Common myeloid progenitor, CD34-positive (primary cell): ENCODE measurements at regions not wholly inside any gene's neighbourhood (a gene's known extent, or its start where the extent isn't known, plus 50 kb on each side); places are given as distances from the start of the nearest gene placed in this dataset.
"Not testable (repeated sequence)": the region's sequence is repeated elsewhere in the genome, so short reads cannot be mapped to it uniquely, and the experiment has no call there.

Experiments used
- CTCF ChIA-PET: fragments of 350-600 bp; sonication (Branson Sonifier 250); formaldehyde crosslinking; loops from one replicate; lab custom pipeline; 2021; ENCODE audit warnings: antibody characterized with exemption; lab: Charles Lee
- POLR2A ChIA-PET: fragments of 350-600 bp; sonication (Branson Sonifier 250); formaldehyde crosslinking; loops from one replicate; lab custom pipeline; 2021; ENCODE audit warnings: antibody characterized with exemption; lab: Charles Lee
- DNase-seq, 3 donors: peaks; one replicate each; pipeline versions ENCODE4 v3.0.0 to v3.0.0-alpha.2; 2013
- H3K27ac ChIP-seq, 2 experiments: 1 replicate in 1 of 2; 2 replicates in 1 of 2; pipeline ENCODE4 v1.7.0; 2013; ENCODE audit warnings: inconsistent platforms in 2 of 2, low read length in 2 of 2, mild to moderate bottlenecking in 2 of 2, low read depth in 1 of 2, moderate library complexity in 1 of 2; ENCODE audit not compliant: severe bottlenecking in 2 of 2, insufficient read depth in 1 of 2, poor library complexity in 1 of 2
- H3K27me3 ChIP-seq, 5 experiments: replicated peaks in 2 of 5; 1 replicate in 3 of 5; 2 replicates in 2 of 5; pipeline versions ENCODE4 v1.6.1 to v1.7.0; 2013; ENCODE audit warnings: low read length in 4 of 5, mild to moderate bottlenecking in 2 of 5, moderate library complexity in 2 of 5, inconsistent platforms in 1 of 5; ENCODE audit not compliant: insufficient read depth in 5 of 5, control insufficient read depth in 4 of 5
- H3K36me3 ChIP-seq, 4 experiments: 1 replicate in 2 of 4; 2 replicates in 2 of 4; pipeline versions ENCODE4 v1.6.1 to v1.7.0; 2013; ENCODE audit warnings: low read length in 3 of 4, control low read depth in 1 of 4, mild to moderate bottlenecking in 1 of 4; ENCODE audit not compliant: control insufficient read depth in 4 of 4, insufficient read depth in 4 of 4
- H3K4me1 ChIP-seq, 4 experiments: 1 replicate in 3 of 4; 2 replicates in 1 of 4; pipeline versions ENCODE4 v1.6.1 to v1.7.1; 2013; ENCODE audit warnings: low read length in 3 of 4, mild to moderate bottlenecking in 3 of 4, control low read depth in 1 of 4, inconsistent platforms in 1 of 4, moderate library complexity in 1 of 4; ENCODE audit not compliant: control insufficient read depth in 4 of 4, insufficient read depth in 4 of 4; ENCODE audit errors: control extremely low read depth in 1 of 4
- H3K4me3 ChIP-seq, 7 experiments: 1 replicate in 4 of 7; 2 replicates in 3 of 7; pipeline versions ENCODE4 v1.5.1 to v1.7.0; 2013; ENCODE audit warnings: mild to moderate bottlenecking in 7 of 7, low read length in 6 of 7, moderate library complexity in 6 of 7, inconsistent platforms in 2 of 7, low read depth in 2 of 7, control low read depth in 1 of 7; ENCODE audit not compliant: insufficient read depth in 4 of 7, control insufficient read depth in 1 of 7; ENCODE audit errors: extremely low read depth in 1 of 7
- H3K9me3 ChIP-seq, 5 experiments: 1 replicate in 4 of 5; 2 replicates in 1 of 5; pipeline versions ENCODE4 v1.6.1 to v1.7.1; 2013; ENCODE audit warnings: low read length in 4 of 5, mild to moderate bottlenecking in 2 of 5, inconsistent platforms in 1 of 5, low read depth in 1 of 5, moderate library complexity in 1 of 5; ENCODE audit not compliant: control insufficient read depth in 4 of 5, insufficient read depth in 2 of 5; ENCODE audit errors: control extremely low read depth in 1 of 5
- WGBS: methylation state at CpG from one replicate; pipeline ENCODE4 v1.1.5; 2013; ENCODE audit not compliant: insufficient coverage; 5-methylcytosine and 5-hydroxymethylcytosine counted together

DNA sequence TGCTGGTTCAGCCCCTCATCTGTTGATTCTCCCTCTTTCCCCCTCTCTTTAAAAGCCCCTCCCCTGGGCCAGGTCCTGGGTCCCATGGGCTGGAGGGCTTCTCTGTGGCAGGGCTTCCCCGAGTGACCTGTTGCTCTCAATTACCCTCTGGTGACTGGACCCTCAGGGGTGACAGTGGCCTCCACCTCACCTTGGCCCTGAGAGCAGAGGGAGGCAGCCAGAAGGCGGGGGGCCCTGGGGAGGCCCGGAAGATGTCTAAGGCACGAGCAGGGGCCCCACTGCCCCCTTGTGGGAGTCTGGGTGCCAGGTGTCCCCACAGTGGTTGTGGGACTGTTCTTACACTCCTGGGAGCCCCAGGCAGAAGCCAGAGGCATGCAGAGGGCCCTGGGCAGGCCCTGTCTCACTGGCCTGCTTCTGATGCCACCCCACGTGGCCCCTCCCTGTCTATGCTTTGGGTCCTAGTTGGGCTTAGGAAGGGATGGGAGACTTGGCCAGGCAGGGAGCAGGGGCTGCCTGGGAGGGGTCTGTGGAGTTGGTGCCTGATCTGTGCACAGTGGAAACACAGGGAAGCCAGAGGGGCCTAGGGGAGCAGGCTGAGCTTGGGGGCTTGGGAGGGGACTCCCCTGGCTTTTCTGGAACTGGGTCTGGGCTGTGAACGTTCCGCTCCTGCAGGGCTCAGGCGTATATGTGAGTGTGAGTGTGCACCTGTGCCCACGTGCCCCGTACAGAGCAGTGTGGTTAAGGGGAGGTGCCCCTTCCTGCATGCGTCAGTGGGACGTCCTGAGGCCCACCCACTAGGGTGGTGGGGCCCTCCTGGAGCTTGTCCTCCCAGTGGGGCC is 179.7 kb downstream of the TMEM121 start:
- H3K36me3 ChIP-seq, H3K4me3 ChIP-seq, CTCF ChIA-PET, H3K27ac ChIP-seq, POLR2A ChIA-PET, H3K9me3 ChIP-seq, H3K27me3 ChIP-seq, H3K4me1 ChIP-seq: not testable (repeated sequence)
- peak in 2 of 3 donors; percentile 45 to 57 for DNase-seq
- 100% methylated on average over 1 of the region's 12 CpGs for WGBS

DNA sequence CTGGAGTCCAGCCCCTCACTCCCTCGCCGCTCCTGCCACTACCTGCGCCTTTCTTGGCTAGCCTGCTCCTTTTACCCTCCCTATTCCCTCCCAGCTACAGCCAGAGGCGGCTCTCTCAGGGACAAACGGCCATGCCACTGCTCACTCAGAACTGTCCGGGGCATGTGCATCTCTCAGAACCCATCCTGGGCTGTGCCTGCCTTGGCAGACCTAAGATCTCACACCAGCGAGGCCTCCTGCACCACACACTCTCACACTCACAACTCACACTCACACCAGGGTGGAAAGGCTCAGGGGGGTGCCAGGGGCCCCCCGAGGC is 180.3 kb downstream of the TMEM121 start:
- no CpG with 5 or more reads among the region's 8 CpGs for WGBS
- POLR2A ChIA-PET, DNase-seq: not testable (repeated sequence)

DNA sequence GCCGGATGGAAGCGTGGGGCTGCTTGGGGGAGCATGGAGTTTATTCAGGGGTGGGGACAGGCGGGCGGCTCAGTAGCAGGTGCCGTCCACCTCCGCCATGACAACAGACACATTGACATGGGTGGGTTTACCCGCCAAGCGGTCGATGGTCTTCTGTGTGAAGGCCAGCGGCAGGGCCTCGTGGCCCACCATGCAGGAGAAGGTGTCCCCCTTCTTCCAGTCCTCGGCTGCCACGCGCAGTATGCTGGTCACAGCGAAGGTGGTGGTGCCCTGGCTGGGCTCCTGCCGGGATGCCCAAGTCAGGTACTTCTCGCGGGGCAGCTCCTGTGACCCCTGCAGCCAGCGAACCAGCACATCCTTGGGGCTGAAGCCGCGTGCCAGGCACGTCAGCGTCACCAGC is 180.7 kb downstream of the TMEM121 start:
- H3K9me3 ChIP-seq, H3K4me3 ChIP-seq, DNase-seq, H3K27ac ChIP-seq, H3K27me3 ChIP-seq, POLR2A ChIA-PET, CTCF ChIA-PET, H3K4me1 ChIP-seq, H3K36me3 ChIP-seq: not testable (repeated sequence)
- 97% methylated on average over 15 of the region's 23 CpGs for WGBS

More for the DNA sequence above, 180.3 kb downstream of the TMEM121 start:
- H3K9me3 ChIP-seq, H3K27ac ChIP-seq, H3K4me3 ChIP-seq, H3K27me3 ChIP-seq, H3K4me1 ChIP-seq, CTCF ChIA-PET, H3K36me3 ChIP-seq: not testable (repeated sequence)

DNA sequence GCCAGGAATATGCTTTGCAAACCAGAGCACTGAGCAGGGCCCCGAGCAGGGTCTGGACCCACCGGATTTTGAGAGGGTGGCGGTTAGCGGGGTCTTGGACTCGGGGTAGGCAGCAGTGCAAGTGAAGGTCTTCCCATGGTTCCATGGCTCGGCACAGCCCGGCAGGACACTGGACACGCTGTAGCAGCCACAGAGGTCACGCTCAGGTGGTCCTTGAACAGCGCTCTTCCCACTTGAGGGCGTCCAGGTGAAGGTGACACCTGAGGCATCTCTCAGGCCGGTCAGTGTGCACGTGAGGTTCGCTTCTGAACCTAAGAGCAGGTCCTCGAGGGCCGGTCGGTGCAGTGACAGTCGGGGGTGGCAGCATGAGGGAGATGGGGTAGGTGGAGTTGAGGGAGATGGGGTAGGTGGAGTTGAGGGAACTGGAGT is 181.4 kb downstream of the TMEM121 start:
- H3K36me3 ChIP-seq, H3K4me1 ChIP-seq, H3K4me3 ChIP-seq, DNase-seq, POLR2A ChIA-PET, H3K9me3 ChIP-seq, H3K27ac ChIP-seq, CTCF ChIA-PET, H3K27me3 ChIP-seq: not testable (repeated sequence)
- WGBS = 94% methylated on average over 15 of the region's 18 CpGs

DNA sequence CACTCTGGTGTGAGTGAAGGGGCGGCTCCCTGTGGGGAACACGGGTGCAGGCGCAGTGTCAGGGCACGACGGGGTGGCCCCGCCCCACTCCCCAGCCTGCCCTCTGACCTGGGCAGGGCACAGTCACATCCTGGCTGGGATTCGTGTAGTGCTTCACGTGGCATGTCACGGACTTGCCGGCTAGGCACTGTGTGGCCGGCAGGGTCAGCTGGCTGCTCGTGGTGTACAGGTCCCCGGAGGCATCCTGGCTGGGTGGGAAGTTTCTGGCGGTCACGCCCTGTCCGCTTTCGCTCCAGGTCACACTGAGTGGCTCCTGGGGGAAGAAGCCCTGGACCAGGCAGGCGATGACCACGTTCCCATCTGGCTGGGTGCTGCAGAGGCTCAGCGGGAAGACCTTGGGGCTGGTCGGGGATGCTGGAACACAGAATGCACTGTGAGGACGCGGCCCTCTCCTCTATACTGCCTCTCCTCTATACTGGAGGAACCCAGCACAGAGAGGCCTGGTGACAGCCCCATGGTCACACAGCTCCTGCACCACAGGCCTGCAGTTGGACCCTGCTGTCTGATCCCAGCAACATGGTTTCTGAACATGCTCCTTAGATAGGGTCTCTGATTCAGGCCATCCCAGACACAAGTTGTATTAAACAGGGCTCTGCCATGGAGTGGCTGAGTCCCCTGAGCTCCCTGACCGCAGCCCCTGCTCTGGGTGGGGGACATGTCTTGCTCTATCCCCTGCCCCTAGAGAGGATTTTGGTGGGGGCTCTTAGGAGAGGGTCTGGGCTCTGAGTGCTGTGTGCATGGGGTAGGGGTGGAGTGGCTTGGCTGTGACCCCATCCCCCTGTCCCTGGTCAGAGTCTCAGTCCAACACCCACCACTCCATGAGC is 182.1 kb downstream of the TMEM121 start:
- H3K36me3 ChIP-seq, H3K4me1 ChIP-seq, H3K9me3 ChIP-seq, DNase-seq, CTCF ChIA-PET, H3K27me3 ChIP-seq, POLR2A ChIA-PET, H3K27ac ChIP-seq, H3K4me3 ChIP-seq: not testable (repeated sequence)
- WGBS = 97% methylated on average over 17 of the region's 24 CpGs

DNA sequence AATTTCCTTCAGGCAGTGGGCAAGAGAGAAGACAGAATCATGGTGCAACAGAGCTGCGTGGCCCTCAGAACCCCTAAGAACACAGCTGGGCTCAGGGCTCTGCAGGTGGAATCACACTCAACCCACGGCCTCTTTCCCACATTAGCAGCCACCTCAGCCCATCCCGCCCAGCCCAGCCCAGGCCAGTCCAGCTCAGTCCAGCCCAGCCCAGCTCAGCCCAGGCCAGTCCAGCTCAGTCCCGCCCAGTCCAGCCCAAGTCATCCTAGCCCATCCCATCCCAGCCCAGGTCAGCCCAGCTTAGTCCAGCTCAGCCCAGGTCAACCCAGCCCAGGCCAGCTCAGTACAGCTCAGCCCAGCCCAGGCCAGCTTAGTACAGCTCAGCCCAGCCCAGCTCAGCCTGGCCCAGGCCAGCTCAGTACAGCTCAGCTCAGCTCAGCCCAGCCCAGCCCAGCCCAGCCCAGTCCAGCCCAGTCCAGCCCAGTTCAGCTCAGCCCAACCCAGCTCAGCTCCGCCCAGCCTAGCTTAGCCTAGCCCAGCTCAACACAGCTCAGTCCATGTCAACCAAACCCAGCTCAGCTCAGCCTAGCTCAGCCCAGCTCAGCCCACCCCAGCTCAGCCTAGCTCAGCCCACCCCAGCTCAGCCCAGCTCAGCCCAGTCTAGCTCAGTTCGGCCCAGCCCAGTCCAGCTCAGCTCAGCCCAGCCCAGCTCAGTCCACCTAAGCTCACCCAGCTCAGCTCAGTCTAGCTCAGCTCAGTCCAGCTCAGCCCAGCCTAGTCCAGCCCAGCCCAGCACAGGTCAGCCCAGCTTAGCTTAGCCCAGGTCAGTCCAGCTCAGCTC is 183.1 kb downstream of the TMEM121 start:
- ChIA-PET POLR2A (no interaction called here), CTCF (no interaction called here)
- Histone ChIP-seq H3K4me1 (peaks cover 0 to 4% (median 2%) of the 10 kb centered on the region in 4 experiments), H3K9me3 (peaks cover 0 to 3% (median 0%) of the 10 kb centered on the region in 5 experiments), H3K27me3 (no peaks in the 10 kb centered on the region), H3K4me3 (no peak overlapping the region), H3K36me3 (no peaks in the 10 kb centered on the region), H3K27ac (no peak overlapping the region)
- DNase-seq = no peak
- WGBS = 96% methylated on average over 3 of the region's 6 CpGs
